ENCODE measurements at regions not wholly inside any gene's neighbourhood (a gene's known extent, or its start where the extent isn't known, plus 50 kb on each side); places are given as distances from the start of the nearest gene placed in this dataset.

DNA sequence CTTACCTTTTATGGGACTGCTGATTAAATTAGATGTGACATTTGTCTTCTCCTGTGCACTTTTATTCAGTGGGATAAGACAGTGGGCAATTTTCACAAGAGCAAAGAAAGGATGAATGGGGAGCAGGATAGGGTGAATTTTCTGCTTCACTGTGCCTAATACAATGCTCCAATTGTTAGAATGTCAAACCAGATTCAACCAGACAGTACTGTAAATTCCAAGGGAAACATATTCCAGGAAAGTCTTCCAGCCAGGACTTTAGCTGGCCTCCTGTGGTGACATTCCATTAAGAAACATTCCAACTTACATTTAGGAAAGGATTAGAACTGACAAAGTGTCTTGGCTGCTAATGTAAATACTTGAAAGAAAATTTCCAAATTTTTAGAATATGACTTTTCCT, 100.1 kb upstream of the PROK2 start:
- Histone ChIP-seq H3K23ac (ENCODE audit: low read depth, low read length, poor library complexity) (no peak overlapping the region), H3K4me1 (ENCODE audit: control insufficient read depth in 2 of 2, insufficient read depth in 1 of 2, low read depth in 1 of 2, low read length in 2 of 2) (peaks cover 0 to 8% of the 10 kb centered on the region in 2 donors), H3K27me3 (ENCODE audit: control insufficient read depth in 3 of 3, insufficient read depth in 3 of 3, low read depth in 1 of 3, low read length in 3 of 3) (no peaks in the 10 kb centered on the region), H3K9ac (ENCODE audit: low read depth, low read length, poor library complexity) (no peak overlapping the region), H4K8ac (ENCODE audit: low read depth, low read length) (no peak overlapping the region), H2BK120ac (ENCODE audit: low read depth, low read length) (no peak overlapping the region), H2BK12ac (ENCODE audit: low read length) (no peak overlapping the region), H3K14ac (ENCODE audit: low read length) (no peak overlapping the region), H3K27ac (replicated peaks; ENCODE audit: low read length) (peak overlapping the region; percentile 31), H3K4ac (ENCODE audit: low read length) (no peak overlapping the region), H3K4me3 (ENCODE audit: low read length in 2 of 2) (no peak overlapping the region), H3K79me1 (ENCODE audit: low read depth, low read length) (no peaks in the 10 kb centered on the region), H3K36me3 (replicated peaks in 1 of 2; ENCODE audit: control insufficient read depth in 2 of 2, insufficient read depth in 2 of 2, low read length in 2 of 2) (no peaks in the 10 kb centered on the region), H4K91ac (ENCODE audit: low read depth, low read length, poor library complexity) (no peak overlapping the region), H2AK5ac (ENCODE audit: low read depth, low read length) (no peak overlapping the region), H2AFZ (ENCODE audit: low read length) (no peak overlapping the region), H3K18ac (ENCODE audit: low read length) (no peak overlapping the region), H2BK15ac (ENCODE audit: low read length) (no peak overlapping the region), H3K4me2 (ENCODE audit: insufficient read depth, low read length, poor library complexity, severe bottlenecking) (no peak overlapping the region), H2BK5ac (ENCODE audit: low read length) (no peak overlapping the region), H3K9me3 (replicated peaks in 1 of 2; ENCODE audit: control insufficient read depth in 2 of 2, insufficient read depth in 1 of 2, low read depth in 1 of 2, low read length in 2 of 2) (no peaks in the 10 kb centered on the region)
- peak; percentile 8 for DNase-seq (ENCODE audit: low spot score)

DNA sequence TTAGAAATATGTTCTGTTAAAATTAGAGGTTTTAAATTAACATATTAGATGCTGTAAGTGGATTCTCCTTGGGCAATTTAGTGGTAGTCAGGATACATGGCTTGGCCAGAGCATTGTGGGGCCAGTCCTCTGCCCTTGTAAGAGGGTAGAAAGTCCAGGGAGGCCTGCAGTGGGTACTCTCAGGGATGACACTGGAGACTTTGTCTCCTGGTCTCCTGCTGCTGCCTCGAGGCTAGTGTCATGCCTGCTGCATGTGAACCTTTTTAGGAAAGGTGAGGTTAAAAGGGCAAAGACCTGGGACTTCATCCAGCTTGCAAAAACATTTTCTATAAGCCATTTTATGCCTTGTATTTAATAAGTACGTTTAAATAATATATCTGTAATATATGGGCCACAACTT, 96.8 kb upstream of the PROK2 start:
- no peak for DNase-seq (ENCODE audit: low spot score)
- Histone ChIP-seq H2BK15ac (ENCODE audit: low read length) (no peak overlapping the region), H4K91ac (ENCODE audit: low read depth, low read length, poor library complexity) (no peak overlapping the region), H3K4me1 (ENCODE audit: control insufficient read depth in 2 of 2, insufficient read depth in 1 of 2, low read depth in 1 of 2, low read length in 2 of 2) (peaks cover 0 to 8% of the 10 kb centered on the region in 2 donors), H3K4me2 (ENCODE audit: insufficient read depth, low read length, poor library complexity, severe bottlenecking) (no peak overlapping the region), H3K14ac (ENCODE audit: low read length) (no peak overlapping the region), H3K27ac (replicated peaks; ENCODE audit: low read length) (no peak overlapping the region), H3K23ac (ENCODE audit: low read depth, low read length, poor library complexity) (no peak overlapping the region), H3K36me3 (replicated peaks in 1 of 2; ENCODE audit: control insufficient read depth in 2 of 2, insufficient read depth in 2 of 2, low read length in 2 of 2) (no peaks in the 10 kb centered on the region), H3K18ac (ENCODE audit: low read length) (no peak overlapping the region), H2BK120ac (ENCODE audit: low read depth, low read length) (no peak overlapping the region), H3K9me3 (replicated peaks in 1 of 2; ENCODE audit: control insufficient read depth in 2 of 2, insufficient read depth in 1 of 2, low read depth in 1 of 2, low read length in 2 of 2) (no peaks in the 10 kb centered on the region), H2BK5ac (ENCODE audit: low read length) (no peak overlapping the region), H3K79me1 (ENCODE audit: low read depth, low read length) (no peaks in the 10 kb centered on the region), H3K27me3 (ENCODE audit: control insufficient read depth in 3 of 3, insufficient read depth in 3 of 3, low read depth in 1 of 3, low read length in 3 of 3) (peaks cover 0 to 4% (median 0%) of the 10 kb centered on the region in 3 experiments), H2AFZ (ENCODE audit: low read length) (no peak overlapping the region), H3K4me3 (ENCODE audit: low read length in 2 of 2) (no peak overlapping the region), H3K4ac (ENCODE audit: low read length) (no peak overlapping the region), H4K8ac (ENCODE audit: low read depth, low read length) (no peak overlapping the region), H2AK5ac (ENCODE audit: low read depth, low read length) (no peak overlapping the region), H3K9ac (ENCODE audit: low read depth, low read length, poor library complexity) (no peak overlapping the region), H2BK12ac (ENCODE audit: low read length) (no peak overlapping the region)
- WGBS, 2 donors (ENCODE audit: extremely low coverage in 2 of 2, insufficient read length in 2 of 2, insufficient replicate concordance in 1 of 2), result no CpG with 5 or more reads among the region's 2 CpGs

DNA sequence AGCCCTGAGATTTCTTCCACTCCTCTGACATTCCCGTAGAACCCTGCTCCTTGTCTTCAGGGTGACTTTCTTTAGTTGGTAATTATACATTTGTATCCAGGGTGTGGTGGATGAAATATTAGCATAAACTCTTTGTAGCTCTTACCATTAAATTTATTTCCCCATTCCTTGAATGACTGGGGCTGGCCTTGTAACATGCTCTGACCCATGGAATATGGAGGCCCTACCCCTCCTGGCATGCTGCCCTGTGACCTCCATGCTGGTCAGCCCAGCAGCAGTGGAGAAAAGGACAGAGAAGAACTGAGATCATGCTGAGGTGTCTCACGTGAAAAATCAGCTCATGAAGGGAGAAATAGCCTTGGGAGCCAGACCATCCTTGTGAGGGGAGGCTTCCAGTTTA, 96.1 kb upstream of the PROK2 start:
- no peak for DNase-seq (ENCODE audit: low spot score)
- H3K9me3 ChIP-seq (replicated peaks in 1 of 2; ENCODE audit: control insufficient read depth in 2 of 2, insufficient read depth in 1 of 2, low read depth in 1 of 2, low read length in 2 of 2), result no peaks in the 10 kb centered on the region
- H3K36me3 ChIP-seq (replicated peaks in 1 of 2; ENCODE audit: control insufficient read depth in 2 of 2, insufficient read depth in 2 of 2, low read length in 2 of 2), result no peaks in the 10 kb centered on the region
- no peak overlapping the region for H3K4me3 ChIP-seq (ENCODE audit: low read length in 2 of 2)
- no peak overlapping the region for H3K27ac ChIP-seq (replicated peaks; ENCODE audit: low read length)
- no peak overlapping the region for H2BK120ac ChIP-seq (ENCODE audit: low read depth, low read length)
- H2AK5ac ChIP-seq (ENCODE audit: low read depth, low read length), result no peak overlapping the region
- H3K23ac ChIP-seq (ENCODE audit: low read depth, low read length, poor library complexity), result no peak overlapping the region
- no peaks in the 10 kb centered on the region for H3K79me1 ChIP-seq (ENCODE audit: low read depth, low read length)
- no peak overlapping the region for H3K4ac ChIP-seq (ENCODE audit: low read length)
- no peak overlapping the region for H2BK12ac ChIP-seq (ENCODE audit: low read length)
- peaks cover 0 to 4% (median 0%) of the 10 kb centered on the region in 3 experiments for H3K27me3 ChIP-seq (ENCODE audit: control insufficient read depth in 3 of 3, insufficient read depth in 3 of 3, low read depth in 1 of 3, low read length in 3 of 3)
- H3K14ac ChIP-seq (ENCODE audit: low read length), result no peak overlapping the region
- H4K91ac ChIP-seq (ENCODE audit: low read depth, low read length, poor library complexity), result no peak overlapping the region
- H2AFZ ChIP-seq (ENCODE audit: low read length), result no peak overlapping the region
- H2BK5ac ChIP-seq (ENCODE audit: low read length), result no peak overlapping the region
- no peak overlapping the region for H2BK15ac ChIP-seq (ENCODE audit: low read length)
- no peak overlapping the region for H4K8ac ChIP-seq (ENCODE audit: low read depth, low read length)
- no peak overlapping the region for H3K9ac ChIP-seq (ENCODE audit: low read depth, low read length, poor library complexity)
- H3K4me2 ChIP-seq (ENCODE audit: insufficient read depth, low read length, poor library complexity, severe bottlenecking), result no peak overlapping the region
- no CpG with 5 or more reads among the region's 2 CpGs for WGBS, 2 donors (ENCODE audit: extremely low coverage in 2 of 2, insufficient read length in 2 of 2, insufficient replicate concordance in 1 of 2)
- H3K4me1 ChIP-seq (ENCODE audit: control insufficient read depth in 2 of 2, insufficient read depth in 1 of 2, low read depth in 1 of 2, low read length in 2 of 2), result peaks cover 0 to 8% of the 10 kb centered on the region in 2 donors
- H3K18ac ChIP-seq (ENCODE audit: low read length), result no peak overlapping the region

DNA sequence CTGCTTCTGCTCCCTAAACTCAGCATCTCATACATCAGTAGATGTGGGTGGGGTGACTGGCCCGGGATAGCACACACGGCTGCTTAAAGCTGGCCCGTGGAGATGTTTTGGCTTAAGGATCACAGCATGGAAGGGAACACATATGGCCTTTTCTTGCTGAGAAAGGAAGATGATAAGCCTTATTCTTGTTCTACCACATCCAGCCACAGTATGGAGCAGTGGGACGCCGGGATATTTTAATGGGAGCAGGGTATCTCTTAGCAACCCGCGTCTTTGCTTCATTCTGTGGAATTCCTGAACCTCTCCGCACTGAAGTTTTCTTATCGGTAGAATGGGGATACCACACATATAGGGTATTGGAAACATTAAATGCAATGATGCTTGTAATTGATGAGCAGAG, 94.1 kb upstream of the PROK2 start:
- Histone ChIP-seq H3K23ac (ENCODE audit: low read depth, low read length, poor library complexity) (no peak overlapping the region), H3K4me3 (ENCODE audit: low read length in 2 of 2) (no peak overlapping the region), H3K4me1 (ENCODE audit: control insufficient read depth in 2 of 2, insufficient read depth in 1 of 2, low read depth in 1 of 2, low read length in 2 of 2) (no peaks in the 10 kb centered on the region), H4K8ac (ENCODE audit: low read depth, low read length) (no peak overlapping the region), H2BK15ac (ENCODE audit: low read length) (no peak overlapping the region), H3K79me1 (ENCODE audit: low read depth, low read length) (no peaks in the 10 kb centered on the region), H3K4me2 (ENCODE audit: insufficient read depth, low read length, poor library complexity, severe bottlenecking) (no peak overlapping the region), H3K27me3 (ENCODE audit: control insufficient read depth in 3 of 3, insufficient read depth in 3 of 3, low read depth in 1 of 3, low read length in 3 of 3) (peaks cover 0 to 4% (median 0%) of the 10 kb centered on the region in 3 experiments), H3K14ac (ENCODE audit: low read length) (no peak overlapping the region), H3K4ac (ENCODE audit: low read length) (no peak overlapping the region), H3K9me3 (replicated peaks in 1 of 2; ENCODE audit: control insufficient read depth in 2 of 2, insufficient read depth in 1 of 2, low read depth in 1 of 2, low read length in 2 of 2) (no peaks in the 10 kb centered on the region), H2AK5ac (ENCODE audit: low read depth, low read length) (no peak overlapping the region), H4K91ac (ENCODE audit: low read depth, low read length, poor library complexity) (no peak overlapping the region), H2BK12ac (ENCODE audit: low read length) (no peak overlapping the region), H2AFZ (ENCODE audit: low read length) (no peak overlapping the region), H3K9ac (ENCODE audit: low read depth, low read length, poor library complexity) (no peak overlapping the region), H2BK5ac (ENCODE audit: low read length) (no peak overlapping the region), H3K27ac (replicated peaks; ENCODE audit: low read length) (no peak overlapping the region), H3K36me3 (replicated peaks in 1 of 2; ENCODE audit: control insufficient read depth in 2 of 2, insufficient read depth in 2 of 2, low read length in 2 of 2) (no peaks in the 10 kb centered on the region), H2BK120ac (ENCODE audit: low read depth, low read length) (no peak overlapping the region), H3K18ac (ENCODE audit: low read length) (no peak overlapping the region)
- no peak for DNase-seq (ENCODE audit: low spot score)
- no CpG with 5 or more reads among the region's 9 CpGs for WGBS, 2 donors (ENCODE audit: extremely low coverage in 2 of 2, insufficient read length in 2 of 2, insufficient replicate concordance in 1 of 2)

Measured in neuronal stem cell (in vitro differentiated cells).